ENCODE measurements at regions not wholly inside any gene's neighbourhood (a gene's known extent, or its start where the extent isn't known, plus 50 kb on each side); places are given as distances from the start of the nearest gene placed in this dataset.

DNA sequence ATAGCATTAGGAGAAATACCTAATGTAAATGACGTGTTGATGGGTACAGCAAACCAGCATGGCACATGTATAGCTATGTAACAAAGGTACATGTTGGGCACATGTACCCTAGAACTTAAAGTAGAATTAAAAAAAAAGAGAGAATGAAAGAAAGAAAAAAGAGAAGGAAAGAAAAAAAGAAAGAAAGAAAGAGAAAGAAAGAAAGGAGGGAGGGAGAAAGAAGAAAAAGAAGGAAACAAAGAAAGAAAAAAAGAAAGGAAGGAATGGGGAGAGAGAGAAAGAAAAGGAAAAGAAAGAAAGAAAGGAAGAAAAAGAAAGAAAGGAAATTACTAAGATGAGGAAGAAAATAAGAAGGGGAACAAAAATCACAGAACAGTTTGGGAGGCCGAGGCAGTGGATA lies 925.5 kb downstream of the LRFN5 start:
- H3K9me3 ChIP-seq, result no peaks in the 10 kb centered on the region
- H3K4me3 ChIP-seq, result no peak overlapping the region
- WGBS, 2 donors (ENCODE audit: low coverage in 1 of 2), result 75 to 92% methylated on average over 1 of the region's 2 CpGs
- H3K27me3 ChIP-seq, result no peaks in the 10 kb centered on the region
- no peak for TF ChIP-seq POLR2A (IDR thresholded peaks at IDR 0.05)
- TF ChIP-seq, protein P1, sequence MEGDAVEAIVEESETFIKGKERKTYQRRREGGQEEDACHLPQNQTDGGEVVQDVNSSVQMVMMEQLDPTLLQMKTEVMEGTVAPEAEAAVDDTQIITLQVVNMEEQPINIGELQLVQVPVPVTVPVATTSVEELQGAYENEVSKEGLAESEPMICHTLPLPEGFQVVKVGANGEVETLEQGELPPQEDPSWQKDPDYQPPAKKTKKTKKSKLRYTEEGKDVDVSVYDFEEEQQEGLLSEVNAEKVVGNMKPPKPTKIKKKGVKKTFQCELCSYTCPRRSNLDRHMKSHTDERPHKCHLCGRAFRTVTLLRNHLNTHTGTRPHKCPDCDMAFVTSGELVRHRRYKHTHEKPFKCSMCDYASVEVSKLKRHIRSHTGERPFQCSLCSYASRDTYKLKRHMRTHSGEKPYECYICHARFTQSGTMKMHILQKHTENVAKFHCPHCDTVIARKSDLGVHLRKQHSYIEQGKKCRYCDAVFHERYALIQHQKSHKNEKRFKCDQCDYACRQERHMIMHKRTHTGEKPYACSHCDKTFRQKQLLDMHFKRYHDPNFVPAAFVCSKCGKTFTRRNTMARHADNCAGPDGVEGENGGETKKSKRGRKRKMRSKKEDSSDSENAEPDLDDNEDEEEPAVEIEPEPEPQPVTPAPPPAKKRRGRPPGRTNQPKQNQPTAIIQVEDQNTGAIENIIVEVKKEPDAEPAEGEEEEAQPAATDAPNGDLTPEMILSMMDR (IDR thresholded peaks at IDR 0.05), result no peak
- TF ChIP-seq POLR2AphosphoS5 (IDR thresholded peaks at IDR 0.05), result no peak
- no peak for TF ChIP-seq EP300 (IDR thresholded peaks at IDR 0.05)
- no peaks in the 10 kb centered on the region for H3K4me1 ChIP-seq
- no peaks in the 10 kb centered on the region for H3K36me3 ChIP-seq
- no peak overlapping the region for H3K27ac ChIP-seq
- no peak for ATAC-seq

DNA sequence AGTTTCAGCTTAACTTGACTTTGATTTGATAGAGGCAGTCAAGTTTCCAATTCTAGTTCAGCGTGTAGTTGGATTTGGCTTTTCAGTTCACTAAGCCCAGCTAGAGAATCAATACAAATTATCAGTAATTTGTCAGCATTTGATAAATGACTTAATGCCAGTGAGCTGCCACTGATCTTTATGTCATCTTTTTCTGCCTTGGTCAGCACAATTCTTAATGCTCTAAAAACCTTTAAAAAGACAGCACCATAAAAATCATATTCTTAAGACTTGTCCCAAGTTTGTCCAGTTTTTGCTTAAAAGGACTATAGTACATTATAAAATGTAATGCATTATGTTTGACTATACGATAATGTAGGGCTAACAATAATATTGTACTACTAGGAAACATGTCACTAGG lies 920.5 kb downstream of the LRFN5 start:
- no peak for ATAC-seq
- H3K9me3 ChIP-seq, result no peaks in the 10 kb centered on the region
- H3K4me3 ChIP-seq, result no peak overlapping the region
- H3K36me3 ChIP-seq, result no peaks in the 10 kb centered on the region
- 89% methylated on average over 2 of the region's 2 CpGs for WGBS, 2 donors (ENCODE audit: low coverage in 1 of 2)
- TF ChIP-seq EP300 (IDR thresholded peaks at IDR 0.05) (no peak), POLR2AphosphoS5 (IDR thresholded peaks at IDR 0.05) (no peak), POLR2A (IDR thresholded peaks at IDR 0.05) (no peak)
- TF ChIP-seq, protein P1 (IDR thresholded peaks at IDR 0.05), result no peak
- H3K27ac ChIP-seq, result no peak overlapping the region
- H3K27me3 ChIP-seq, result no peaks in the 10 kb centered on the region
- no peaks in the 10 kb centered on the region for H3K4me1 ChIP-seq

DNA sequence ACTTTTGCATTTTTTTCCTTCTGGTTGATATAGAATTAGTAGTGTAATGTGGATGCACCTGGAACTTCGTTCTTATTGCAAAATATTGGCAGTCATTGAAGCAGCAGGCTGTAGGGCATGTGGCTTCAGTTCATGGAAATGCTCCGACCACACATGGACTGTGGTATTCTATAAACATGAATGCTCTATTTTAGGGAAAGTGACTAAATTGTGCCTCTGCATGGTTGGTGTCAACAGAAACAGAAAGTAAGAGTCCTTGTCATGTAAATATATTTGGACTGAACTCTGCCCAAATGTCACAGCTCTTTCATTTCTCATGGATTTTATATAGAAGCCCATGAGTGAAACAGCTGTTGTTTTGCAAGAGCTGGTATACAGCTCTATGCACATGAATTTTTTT lies 917.0 kb downstream of the LRFN5 start:
- H3K27me3 ChIP-seq, result no peaks in the 10 kb centered on the region
- 43 to 75% methylated on average over 1 to 2 of the region's 2 CpGs for WGBS, 2 donors (ENCODE audit: low coverage in 1 of 2)
- no peaks in the 10 kb centered on the region for H3K9me3 ChIP-seq
- no peaks in the 10 kb centered on the region for H3K4me1 ChIP-seq
- no peak for ATAC-seq
- no peak overlapping the region for H3K27ac ChIP-seq
- no peak overlapping the region for H3K4me3 ChIP-seq
- TF ChIP-seq POLR2A (IDR thresholded peaks at IDR 0.05) (no peak), EP300 (IDR thresholded peaks at IDR 0.05) (no peak), POLR2AphosphoS5 (IDR thresholded peaks at IDR 0.05) (no peak)
- TF ChIP-seq, protein P1 (IDR thresholded peaks at IDR 0.05), result no peak
- no peaks in the 10 kb centered on the region for H3K36me3 ChIP-seq

DNA sequence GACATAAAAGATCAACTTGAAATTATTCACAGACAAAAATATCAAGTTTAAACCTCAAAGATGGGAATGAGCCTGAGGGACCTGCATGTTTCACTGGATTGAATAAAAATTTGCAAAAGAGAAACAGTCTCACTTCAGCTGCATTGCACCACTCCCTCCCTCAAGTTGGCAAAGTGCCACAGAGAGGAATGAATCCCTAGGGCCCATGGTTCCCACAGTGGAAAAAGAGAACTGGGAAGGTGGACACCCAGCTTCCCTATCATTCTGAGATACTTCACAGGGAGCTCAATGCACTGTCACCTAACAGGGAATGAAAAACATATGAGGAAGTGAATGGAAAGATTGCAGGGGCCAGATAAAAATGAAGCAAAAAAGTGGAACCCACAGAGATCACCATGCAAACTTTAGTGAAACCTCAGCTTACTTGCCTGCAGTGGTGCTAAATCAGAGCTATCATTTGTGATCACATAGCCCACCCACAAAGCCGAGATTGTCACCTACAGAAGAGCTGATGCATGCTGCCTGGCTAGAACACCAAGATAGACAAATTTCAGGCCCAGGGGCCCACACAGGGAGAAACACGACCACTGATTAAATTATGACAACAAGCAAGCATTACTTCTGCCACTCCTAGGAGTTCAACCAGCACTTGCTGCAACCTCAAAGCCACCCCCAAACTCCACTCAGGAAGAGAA lies 911.3 kb downstream of the LRFN5 start:
- Histone ChIP-seq H3K4me3 (no peak overlapping the region), H3K27me3 (no peaks in the 10 kb centered on the region), H3K4me1 (no peaks in the 10 kb centered on the region), H3K9me3 (no peaks in the 10 kb centered on the region), H3K36me3 (no peaks in the 10 kb centered on the region), H3K27ac (no peak overlapping the region)
- ATAC-seq, result no peak
- no peak for TF ChIP-seq POLR2A (IDR thresholded peaks at IDR 0.05)
- 54% methylated on average over 2 of the region's 2 CpGs; no CpG with 5 or more reads in 1 of the 2 donors for WGBS, 2 donors (ENCODE audit: low coverage in 1 of 2)

DNA sequence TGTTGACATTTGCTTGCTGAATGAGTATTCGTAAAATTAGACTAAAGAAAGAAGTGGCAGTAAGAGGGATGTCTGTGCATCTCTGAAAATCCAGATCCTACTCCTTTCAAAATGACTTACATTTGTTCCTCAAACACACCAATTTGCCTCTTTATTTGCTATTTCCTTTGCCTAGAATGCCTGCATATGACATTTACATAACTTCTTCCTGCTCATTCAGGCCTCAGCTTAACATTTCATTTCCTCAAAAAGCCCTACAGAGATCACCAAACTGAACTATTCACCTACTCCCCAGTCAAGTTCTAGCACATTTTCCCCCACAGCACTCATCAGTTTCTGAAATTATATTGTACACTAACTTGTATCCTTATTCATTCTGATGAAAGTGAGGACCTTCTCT lies 907.2 kb downstream of the LRFN5 start:
- no peaks in the 10 kb centered on the region for H3K27me3 ChIP-seq
- no peaks in the 10 kb centered on the region for H3K4me1 ChIP-seq
- no peak overlapping the region for H3K4me3 ChIP-seq
- TF ChIP-seq, protein P1 (IDR thresholded peaks at IDR 0.05), result no peak
- TF ChIP-seq POLR2A (IDR thresholded peaks at IDR 0.05) (no peak), POLR2AphosphoS5 (IDR thresholded peaks at IDR 0.05) (no peak), EP300 (IDR thresholded peaks at IDR 0.05) (no peak)
- no peak overlapping the region for H3K27ac ChIP-seq
- H3K9me3 ChIP-seq, result no peaks in the 10 kb centered on the region
- WGBS, 2 donors (ENCODE audit: low coverage in 1 of 2), result 88 to 95% methylated on average over 1 of the region's 1 CpG
- no peaks in the 10 kb centered on the region for H3K36me3 ChIP-seq
- ATAC-seq, result no peak

Measured in gastroesophageal sphincter (tissue), 4 donors.